GM19023 (cell line): ENCODE measurements at regions not wholly inside any gene's neighbourhood (a gene's known extent, or its start where the extent isn't known, plus 50 kb on each side); places are given as distances from the start of the nearest gene placed in this dataset.
"Not testable (repeated sequence)": the region's sequence is repeated elsewhere in the genome, so short reads cannot be mapped to it uniquely, and the experiment has no call there.

Experiments used
- ATAC-seq: cut with Tn5 transposase; IDR thresholded peaks from one replicate; pipeline ENCODE4 v1.9.1; 2021; ENCODE audit warnings: mild to moderate bottlenecking, moderate library complexity; ENCODE audit not compliant: unreplicated experiment

DNA sequence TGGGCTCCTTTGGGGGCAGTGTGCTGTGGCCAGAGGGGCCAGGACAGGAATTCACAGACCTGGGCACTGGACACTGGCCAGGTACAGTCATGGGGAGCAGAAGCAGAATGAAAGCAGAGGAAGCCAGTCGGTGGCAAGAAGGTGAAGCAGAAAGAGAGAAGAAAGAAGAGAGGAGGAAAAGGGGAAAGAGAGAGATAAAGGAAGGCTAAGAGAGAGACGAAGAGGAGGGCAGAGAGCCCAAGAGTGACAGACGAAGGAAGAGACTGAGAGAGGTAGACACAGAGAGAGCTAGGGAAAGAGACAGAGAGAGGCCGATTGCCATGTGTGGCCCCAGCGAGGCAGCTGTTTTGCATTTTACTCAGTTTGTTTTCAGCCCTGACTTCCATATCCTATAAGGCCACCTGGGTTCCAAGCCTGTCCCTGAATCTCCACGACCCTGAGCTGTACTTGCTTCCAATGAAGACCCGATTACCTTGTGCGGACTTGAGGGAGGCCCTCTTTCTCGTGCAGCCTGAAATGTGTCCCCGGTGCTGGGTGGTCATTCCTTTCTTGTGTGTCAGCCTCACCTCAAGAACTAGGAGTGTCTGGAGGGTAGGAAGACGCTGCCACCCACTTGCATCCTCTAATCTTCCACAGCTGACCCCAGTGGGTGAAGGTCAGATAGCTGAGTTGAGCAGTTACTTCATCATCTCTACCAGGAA, 73.9 kb downstream of the LSM3 start:
- no peak for ATAC-seq

DNA sequence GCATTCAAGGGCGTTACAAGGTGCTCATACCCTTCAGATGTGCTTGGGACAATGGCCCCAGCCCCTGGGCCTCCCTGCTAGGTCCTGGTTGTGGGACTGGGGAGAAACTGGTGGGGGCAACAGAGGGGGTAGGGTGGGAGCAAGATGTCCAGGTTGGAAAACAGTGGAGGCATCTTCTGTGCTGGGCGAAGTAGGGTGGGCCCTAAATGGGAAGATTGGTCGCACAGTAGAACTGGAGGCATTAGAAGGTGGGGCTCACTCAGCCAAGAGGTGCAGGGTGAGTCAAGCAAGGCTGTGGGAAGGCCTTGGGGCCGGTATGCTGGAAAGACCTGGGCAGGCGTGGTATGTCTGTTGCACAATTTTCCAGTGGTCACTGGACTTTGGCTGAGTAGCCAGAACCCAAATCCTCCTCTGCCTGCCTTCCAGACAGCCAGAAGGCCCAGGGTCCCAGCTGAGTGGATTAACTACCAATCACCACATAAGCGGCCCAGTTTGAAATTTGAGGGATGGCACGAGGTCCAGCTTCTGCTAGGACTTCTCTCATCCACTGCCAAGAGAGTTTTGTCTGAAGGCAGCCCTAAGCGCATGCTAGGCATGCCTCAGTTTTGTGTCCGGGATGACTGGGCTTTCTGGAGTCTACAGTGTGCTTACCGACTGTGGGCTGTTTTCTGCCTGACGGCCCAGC, 74.5 kb downstream of the LSM3 start:
- ATAC-seq, result no peak

DNA sequence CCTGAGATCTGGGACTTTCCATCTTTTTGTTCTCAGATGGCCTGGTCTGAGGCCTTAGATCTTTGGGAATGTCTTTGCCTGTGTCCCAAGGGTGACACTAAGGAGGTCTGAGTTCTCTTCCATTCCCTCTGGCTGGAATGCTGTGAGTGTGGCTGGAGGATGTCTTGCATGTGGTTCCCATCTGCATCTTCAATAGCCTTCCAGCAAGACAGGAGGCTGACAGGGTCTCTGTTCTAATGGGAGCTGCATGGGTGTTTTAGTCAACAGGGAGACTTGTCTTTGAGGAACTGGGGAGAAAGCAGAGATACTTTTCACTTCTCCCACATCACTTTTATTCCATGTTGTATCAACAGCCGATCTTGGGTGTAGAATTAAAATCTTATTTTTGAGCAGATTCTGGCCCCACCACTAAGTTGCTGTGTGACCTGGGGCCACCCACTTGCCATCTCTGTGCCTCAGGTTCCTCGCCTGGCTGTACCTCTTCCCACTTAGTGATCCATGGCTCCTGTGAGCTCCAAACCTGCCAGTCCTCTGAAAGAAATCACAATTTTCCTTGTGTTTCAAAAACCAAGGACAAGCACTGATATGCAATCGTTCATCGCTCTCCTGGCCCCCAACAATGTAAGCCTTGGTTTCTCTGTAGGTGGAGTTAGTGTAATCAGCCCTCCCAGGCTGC, 75.2 kb downstream of the LSM3 start:
- no peak for ATAC-seq

DNA sequence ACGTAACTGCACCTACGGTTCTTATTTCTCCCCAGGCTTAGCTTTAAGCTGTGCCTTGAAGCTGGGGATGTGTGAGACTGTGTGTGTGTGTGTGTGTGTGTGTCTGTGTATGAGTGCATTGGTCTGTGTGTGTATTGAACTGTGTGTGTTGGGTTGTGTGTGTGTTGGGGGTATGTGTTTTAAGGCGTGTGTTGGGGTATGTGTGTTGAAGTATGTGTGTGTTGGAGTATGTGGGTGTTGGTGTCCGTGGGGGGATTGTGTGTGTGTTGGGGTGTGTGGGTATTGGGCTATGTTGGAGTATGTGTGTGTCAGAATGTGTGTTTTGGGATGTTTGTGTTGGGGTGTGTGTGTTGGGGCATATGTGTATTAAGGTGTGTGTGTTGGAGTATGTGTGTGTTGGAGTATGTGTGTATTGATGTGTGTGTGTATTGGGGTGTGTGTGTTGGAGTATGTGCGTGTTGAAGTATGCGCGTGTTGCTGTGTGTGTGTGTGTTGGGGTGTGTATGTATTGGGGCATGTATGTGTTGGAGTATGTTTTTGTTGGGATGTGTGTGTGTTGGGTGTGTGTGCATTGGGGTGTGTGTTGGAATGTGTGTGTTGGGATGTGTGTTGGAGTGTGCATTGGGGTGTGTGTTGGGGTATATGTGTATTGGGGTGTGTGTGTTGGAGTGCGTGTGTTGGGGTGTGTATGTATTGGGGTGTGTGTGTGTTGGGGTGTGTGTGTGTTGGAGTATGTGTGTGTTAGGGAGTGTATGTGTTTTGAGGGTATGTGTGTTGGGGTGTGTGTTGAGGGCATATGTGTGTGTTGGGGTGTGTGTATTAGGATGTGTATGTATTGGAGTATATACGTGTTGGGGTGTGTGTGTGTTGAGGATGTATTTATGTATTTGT, 76.4 kb downstream of the LSM3 start:
- ATAC-seq, result no peak

DNA sequence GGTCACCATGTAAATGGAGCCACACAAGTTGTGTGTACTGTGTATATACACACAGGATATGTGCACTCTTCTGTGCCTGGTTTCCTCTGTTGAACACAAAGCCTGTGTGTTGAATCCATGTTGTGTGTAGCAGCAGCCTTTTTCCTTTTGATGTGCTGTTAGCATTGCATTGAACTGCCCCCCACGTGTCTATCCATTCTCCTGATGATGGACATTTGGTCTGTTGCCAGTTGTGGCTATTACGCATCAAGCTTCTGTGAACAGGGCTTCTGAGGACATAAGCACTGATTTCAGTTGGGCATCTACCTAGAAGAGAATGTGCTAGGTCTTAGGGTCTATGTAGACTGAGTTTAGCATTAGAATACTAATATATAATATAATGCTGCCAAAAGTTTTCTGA, 77.4 kb downstream of the LSM3 start:
- no peak for ATAC-seq

DNA sequence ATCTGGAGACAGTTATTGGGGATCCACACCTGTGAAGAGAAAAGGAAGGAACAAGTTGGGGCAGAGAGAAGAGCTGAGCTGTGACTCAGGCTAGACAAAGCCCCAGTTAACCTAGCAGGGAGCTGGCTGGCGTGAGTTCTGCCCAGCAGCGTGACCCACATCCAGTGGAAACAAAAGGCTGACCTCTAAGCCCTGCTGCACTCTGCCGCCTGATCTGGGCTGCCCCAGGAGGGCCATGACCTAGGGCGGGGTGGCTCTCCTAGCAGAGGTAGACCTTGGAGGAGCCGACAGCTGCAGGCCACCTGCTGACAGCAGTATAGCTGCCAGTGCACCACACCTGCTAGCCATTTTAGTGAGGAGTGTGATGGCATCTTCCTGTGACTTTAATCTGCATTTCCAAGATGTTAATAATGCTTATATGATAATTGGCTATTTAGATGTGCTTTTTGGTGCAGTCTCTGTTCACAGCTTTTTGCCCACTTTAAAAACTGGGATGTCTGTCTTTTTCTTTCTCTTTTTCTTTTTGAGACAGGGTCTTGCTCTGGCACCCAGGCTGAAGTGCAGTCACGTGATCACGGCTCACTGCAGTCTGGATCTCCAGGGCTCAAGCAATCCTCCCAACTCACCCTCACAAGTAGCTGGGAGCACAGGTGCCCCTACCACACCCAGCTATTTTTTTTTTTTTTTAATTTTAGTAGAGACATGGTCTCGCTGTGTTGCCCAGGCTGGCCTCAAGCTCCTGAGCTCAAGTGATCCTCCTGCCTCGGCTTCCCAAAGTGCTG, 78.1 kb downstream of the LSM3 start:
- ATAC-seq, result no peak

DNA sequence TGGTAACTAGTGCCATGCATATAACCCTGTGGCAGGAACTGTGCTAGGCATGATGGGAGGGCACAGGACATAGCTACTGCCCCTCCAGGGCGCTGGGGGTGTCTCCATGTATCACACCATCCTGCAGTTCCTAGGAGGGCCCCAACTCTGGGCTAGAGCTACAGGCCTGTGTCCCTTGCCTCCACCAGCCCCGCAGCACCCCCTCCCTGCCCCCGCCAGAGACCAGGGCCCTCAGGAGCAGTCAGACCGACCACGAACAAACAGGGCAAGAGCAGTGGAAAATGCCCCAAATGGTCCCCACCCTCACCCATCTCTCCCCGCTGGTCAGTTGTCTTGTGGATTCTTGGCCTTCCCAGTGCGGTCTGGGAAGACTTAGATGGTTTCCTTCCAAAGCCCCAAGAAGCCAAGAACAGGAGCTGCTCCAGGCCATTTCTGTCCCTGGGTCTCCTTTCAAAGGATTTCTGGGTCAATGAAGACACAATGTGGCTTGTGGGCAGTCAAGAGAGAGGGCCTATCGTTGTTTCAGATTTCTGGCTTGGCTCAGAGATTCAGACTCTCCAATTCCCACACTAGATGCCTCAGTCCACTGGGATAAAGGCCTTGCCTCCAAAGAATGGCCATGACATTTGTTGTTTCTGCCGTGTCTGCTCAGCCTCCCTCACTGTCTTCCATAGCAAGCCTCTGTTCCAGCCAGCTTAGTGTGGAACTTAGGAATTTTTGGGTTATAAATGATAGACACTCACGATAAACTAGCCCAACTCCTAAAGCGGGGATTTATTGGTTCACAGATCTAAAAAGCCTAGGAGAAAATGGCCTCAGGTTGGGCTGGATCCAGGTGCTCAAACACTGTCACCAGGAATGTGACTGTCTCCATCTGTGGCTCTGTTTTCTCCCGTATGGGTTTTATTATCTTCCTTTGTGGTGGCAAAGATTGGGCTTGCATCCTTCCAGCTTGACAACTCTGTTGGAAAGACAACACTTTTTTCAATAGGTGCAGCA, 80.6 kb downstream of the LSM3 start:
- ATAC-seq, result no peak

DNA sequence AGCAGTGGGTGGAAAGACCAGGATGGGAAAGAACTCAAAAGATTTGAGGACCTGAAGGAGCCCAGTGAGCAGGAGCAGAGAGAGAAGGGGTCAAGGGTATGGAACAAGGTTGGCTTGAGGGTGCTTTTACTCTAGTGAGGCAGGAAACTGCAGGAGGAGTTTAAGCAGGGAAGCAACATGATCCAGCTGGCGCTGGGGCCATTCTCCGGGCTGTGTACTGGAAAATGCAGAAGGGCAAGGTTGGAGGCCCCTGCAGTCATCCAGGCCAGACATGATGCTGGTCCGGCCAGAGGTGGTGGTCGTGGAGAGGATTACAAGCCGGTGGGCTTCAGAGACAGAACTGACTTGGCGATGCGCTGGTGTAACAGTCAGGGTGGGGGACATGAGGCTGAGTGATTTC, 81.8 kb downstream of the LSM3 start:
- ATAC-seq, result no peak

DNA sequence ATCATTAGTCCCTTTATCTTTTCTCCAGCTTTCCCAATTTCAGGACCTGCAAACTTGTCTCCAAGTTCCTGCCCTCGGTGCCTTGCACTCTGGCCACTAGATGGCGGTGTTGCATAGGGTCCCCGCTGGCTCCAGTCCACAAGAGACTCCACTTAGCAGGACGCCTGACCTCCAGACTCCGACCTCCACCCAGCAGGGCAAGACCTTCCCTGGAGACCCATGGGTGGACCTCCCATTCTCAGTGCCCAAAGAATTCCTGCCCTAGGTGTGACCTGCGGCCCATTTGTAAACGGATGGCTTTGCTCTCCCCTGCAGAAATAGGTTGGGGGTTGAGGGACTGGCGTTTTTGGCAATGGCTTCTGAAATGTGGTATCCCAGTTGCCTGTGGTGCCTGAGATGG, 82.6 kb downstream of the LSM3 start:
- no peak for ATAC-seq

DNA sequence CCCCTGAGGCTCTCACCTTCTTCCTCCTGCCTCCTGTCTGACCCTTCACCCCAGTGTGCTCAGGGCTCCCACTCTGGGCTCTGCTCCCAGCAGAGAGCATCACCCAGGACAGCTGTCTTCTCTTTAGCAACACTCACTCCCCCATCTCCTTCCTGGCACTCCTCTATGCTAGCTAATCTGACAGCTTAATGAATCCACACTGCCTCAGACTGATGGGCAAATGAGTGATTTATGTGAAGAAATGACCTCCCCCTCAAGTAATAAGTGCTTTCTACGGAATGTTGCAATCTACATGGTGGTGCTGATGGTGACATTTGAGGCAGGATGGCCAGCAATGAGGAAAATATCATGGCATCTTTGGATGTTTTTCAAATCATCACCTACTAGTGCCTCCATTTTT, 83.6 kb downstream of the LSM3 start:
- no peak for ATAC-seq

DNA sequence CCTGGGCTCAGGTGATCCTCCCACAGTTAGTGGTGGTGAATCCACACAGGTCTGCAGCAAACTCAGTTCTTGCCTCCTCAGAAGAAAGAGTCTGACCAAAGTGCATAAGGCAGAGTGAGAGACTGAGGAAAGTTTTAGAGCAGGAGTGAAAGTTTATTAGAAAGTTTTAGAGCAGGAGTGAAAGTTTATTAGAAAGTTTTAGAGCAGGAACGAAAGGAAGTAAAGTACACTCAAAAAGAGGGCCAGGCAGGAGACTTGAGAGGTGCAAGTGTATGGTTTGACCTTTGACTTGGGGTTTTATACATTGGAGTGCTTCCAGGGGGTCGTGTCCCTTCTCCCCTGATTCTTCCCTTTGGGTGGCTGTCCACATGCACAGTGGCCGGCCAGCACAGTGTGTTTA, 84.2 kb downstream of the LSM3 start:
- no peak for ATAC-seq

DNA sequence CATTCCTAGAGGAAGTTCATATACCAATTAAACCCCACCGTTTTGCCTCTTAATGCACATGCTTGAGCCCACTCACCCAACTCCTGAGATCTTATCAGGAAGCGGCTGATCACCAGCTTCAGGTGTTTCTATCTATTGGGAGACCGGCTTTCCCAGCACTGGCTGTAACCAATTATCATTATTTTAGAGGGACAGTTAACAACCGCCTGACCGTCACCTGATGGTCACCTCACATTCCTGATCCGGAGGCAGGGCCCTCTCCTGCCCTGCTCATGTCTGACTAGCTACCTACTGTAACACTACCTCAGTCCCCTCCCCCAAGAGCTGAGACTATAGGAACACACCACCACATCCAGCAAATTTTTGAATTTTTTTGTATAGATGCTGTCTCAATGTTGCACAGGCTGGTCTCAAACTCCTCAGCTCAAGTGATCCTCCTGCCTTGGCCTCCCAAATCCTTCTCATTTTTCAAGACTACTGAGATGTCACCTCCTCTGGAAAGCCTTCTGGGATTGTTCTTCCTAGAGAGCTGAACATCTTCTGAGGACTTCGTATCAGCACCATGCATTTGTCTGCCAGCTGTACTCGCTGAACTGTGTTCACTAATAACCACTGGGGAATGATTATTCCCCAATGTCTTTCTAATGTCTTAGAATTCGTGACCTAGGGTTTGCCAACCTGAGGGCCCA, 84.8 kb downstream of the LSM3 start:
- ATAC-seq, result no peak

DNA sequence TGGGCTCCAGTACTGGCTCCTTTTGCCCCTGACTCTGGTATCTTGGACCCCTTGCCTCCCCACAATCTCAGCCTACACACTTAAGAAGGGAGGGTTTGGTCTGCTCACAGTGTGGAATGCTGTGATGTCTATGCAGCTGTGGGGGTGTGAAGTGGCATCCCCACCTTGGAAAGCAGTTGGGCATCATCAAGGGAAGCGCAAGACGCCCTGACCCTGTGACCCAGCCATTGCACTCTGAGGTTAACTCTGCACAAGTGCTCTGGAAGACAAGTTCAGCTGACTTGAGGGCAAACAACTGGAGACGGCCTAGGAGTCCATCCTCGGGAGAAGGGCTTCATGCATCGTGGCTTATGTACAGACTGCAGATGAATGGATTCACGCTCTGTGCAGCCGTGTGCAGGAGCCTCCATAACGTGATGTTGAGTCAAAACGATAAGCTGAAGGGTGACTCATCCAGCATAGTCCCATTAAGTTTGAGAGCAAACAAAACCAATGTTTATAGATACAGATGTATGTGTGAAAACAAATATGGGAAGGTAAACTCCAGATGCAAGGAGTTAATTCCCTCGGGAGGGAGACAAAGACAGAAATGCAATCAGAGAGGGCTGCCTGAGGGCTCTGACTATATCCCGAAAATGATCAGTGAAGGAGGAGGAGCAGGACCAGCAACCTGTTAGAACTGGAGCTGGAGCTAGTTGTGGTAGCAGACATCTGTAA, 86.8 kb downstream of the LSM3 start:
- no peak for ATAC-seq

DNA sequence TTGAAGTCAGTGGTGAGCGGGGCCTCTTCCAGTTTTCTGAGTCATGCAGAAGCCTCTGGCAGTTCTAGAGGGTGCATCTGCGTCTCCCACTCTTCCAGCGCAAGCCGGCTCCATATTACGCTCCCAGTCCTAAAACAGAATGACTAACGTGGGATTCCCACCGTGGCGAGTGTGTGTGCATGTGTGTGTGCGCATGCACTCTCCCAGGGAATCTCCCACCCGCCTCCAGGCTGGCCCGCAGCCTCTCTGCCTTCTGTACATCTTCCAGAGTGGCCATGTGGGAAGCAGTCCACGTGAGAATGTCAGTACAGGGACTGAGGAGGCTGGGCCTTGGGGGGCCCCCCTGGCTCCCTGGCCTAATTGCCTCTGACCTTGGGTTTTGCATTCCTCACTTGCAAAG, 87.7 kb downstream of the LSM3 start:
- no peak for ATAC-seq

DNA sequence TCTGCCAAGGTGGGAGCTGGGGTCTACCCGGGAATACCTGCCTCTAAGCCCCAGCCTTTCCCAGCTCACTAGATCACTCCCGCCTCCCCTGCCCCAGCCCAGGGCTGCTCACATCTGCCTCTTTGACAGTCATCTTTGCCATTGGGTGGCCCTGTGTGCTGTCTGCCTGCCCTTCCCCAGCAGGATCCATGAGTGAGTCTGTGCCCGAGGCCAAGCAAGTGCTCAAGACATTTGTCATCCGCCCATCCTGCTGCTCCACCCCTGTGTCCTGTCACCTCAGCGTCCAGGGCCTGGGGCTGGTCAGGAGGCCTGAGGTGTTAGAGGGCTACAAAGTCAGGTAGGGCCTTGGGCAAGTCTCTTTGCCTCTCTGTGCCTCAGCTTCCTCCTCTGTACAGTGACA, 89.4 kb downstream of the LSM3 start:
- ATAC-seq, result no peak

DNA sequence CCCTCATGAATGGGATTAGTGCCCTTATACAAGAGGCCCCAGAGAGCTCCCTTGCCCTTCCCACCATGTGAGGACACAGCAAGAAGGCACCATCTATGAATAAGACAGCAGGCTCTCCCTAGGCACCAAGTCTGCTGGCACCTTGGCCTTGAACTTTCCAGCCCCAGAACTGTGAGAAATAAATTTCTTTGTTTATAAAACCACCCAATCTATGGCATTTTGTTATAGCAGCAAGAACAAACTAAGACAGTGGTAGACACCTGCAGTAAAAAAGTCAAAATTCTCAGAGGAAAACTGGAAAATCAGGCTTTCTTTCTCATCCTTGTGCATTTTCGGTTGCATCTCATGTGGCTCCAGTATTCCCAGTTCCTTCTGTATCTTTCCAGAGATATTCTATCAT, 90.3 kb downstream of the LSM3 start:
- ATAC-seq, result no peak

DNA sequence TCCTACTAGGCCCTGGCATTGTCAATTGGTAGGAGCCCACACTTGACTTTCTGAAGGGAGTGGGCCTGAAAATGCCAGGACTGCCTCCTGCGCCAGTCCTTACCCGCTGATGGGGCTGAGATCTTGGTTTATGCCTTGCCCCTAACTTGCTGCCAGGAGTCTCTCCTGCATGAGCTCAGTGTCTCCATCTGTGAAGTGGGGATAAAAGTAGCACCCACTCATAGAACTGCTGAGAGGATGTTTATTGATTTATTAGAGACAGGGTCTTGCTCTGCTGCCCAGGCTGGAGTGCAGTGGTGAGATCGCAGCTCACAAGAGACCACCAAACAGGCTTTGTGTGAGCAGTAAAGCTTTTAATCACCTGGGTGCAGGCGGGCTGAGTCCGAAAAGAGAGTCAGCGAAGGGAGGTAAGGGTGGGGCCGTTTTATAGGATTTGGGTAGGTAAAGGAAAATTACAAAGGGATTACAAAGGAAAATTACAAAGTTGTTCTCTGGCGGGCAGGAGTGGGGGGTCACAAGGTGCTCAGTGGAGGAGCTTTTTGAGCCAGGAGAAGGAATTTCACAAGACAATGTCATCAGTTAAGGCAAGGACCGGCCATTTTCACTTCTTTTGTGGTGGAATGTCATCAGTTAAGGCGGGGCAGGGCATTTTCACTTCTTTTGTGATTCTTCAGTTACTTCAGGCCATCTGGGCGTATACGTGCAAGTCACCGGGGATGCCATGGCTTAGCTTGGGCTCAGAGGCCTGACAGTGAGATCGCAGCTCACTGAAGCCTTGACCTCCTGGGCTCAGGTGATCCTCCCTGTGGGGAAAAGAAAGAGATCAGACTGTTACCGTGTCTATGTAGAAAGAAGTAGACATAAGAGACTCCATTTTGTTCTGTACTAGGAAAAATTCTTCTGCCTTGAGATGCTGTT, 93.7 kb downstream of the LSM3 start:
- not testable (repeated sequence) for ATAC-seq
